Panc1 (cell line): ENCODE measurements at regions not wholly inside any gene's neighbourhood (a gene's known extent, or its start where the extent isn't known, plus 50 kb on each side); places are given as distances from the start of the nearest gene placed in this dataset.

Source experiments
- POLR2AphosphoS5 ChIP-seq: IDR thresholded peaks from 2 replicates; pipeline ENCODE4 v1.6.1; 2012; ENCODE audit warnings: mild to moderate bottlenecking, low read depth, low read length, moderate library complexity
- TF ChIP-seq, protein P1 (sequence below): fragments of 450-650 bp; IDR thresholded peaks from 2 replicates; pipeline ENCODE4 v1.5.1; 2017; ENCODE audit warnings: mild to moderate bottlenecking
- TF ChIP-seq, protein P2 (sequence below), 2 experiments: IDR thresholded peaks; 2 replicates each; pipeline ENCODE4 v1.6.1; 2011 to 2012; ENCODE audit warnings: low read depth in 2 of 2, control low read depth in 1 of 2, low read length in 1 of 2, mild to moderate bottlenecking in 1 of 2, moderate library complexity in 1 of 2; ENCODE audit not compliant: insufficient read depth in 1 of 2

DNA sequence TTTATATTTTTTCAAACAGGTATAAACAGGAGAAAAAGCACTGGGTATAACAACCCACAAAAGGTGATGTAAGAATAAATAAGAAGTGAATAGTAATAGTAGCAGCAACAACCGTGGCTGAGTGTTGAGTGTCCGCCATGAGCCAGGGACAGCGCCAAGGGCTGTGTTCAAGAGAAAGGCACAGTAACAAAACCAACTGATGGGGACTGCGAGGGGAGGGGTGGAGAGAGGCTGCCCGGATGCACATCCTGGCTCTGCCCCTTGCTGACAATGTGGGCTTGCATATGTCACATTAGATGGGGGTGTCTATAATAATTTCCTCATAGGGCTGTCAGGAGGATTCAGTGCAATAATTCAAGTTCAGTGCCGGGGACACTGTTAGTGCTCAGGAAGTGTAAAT, 912.4 kb downstream of the VRK1 start:
- TF ChIP-seq, protein P1, sequence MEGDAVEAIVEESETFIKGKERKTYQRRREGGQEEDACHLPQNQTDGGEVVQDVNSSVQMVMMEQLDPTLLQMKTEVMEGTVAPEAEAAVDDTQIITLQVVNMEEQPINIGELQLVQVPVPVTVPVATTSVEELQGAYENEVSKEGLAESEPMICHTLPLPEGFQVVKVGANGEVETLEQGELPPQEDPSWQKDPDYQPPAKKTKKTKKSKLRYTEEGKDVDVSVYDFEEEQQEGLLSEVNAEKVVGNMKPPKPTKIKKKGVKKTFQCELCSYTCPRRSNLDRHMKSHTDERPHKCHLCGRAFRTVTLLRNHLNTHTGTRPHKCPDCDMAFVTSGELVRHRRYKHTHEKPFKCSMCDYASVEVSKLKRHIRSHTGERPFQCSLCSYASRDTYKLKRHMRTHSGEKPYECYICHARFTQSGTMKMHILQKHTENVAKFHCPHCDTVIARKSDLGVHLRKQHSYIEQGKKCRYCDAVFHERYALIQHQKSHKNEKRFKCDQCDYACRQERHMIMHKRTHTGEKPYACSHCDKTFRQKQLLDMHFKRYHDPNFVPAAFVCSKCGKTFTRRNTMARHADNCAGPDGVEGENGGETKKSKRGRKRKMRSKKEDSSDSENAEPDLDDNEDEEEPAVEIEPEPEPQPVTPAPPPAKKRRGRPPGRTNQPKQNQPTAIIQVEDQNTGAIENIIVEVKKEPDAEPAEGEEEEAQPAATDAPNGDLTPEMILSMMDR = no peak
- TF ChIP-seq, protein P2, sequence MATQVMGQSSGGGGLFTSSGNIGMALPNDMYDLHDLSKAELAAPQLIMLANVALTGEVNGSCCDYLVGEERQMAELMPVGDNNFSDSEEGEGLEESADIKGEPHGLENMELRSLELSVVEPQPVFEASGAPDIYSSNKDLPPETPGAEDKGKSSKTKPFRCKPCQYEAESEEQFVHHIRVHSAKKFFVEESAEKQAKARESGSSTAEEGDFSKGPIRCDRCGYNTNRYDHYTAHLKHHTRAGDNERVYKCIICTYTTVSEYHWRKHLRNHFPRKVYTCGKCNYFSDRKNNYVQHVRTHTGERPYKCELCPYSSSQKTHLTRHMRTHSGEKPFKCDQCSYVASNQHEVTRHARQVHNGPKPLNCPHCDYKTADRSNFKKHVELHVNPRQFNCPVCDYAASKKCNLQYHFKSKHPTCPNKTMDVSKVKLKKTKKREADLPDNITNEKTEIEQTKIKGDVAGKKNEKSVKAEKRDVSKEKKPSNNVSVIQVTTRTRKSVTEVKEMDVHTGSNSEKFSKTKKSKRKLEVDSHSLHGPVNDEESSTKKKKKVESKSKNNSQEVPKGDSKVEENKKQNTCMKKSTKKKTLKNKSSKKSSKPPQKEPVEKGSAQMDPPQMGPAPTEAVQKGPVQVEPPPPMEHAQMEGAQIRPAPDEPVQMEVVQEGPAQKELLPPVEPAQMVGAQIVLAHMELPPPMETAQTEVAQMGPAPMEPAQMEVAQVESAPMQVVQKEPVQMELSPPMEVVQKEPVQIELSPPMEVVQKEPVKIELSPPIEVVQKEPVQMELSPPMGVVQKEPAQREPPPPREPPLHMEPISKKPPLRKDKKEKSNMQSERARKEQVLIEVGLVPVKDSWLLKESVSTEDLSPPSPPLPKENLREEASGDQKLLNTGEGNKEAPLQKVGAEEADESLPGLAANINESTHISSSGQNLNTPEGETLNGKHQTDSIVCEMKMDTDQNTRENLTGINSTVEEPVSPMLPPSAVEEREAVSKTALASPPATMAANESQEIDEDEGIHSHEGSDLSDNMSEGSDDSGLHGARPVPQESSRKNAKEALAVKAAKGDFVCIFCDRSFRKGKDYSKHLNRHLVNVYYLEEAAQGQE (IDR thresholded peaks at IDR 0.05; ENCODE audit: insufficient read depth in 1 of 2, low read depth in 2 of 2, low read length in 1 of 2) = no peak
- TF ChIP-seq POLR2AphosphoS5 = no peak
